H9 (cell line): ENCODE measurements at regions not wholly inside any gene's neighbourhood (a gene's known extent, or its start where the extent isn't known, plus 50 kb on each side); places are given as distances from the start of the nearest gene placed in this dataset.

Experiments
- DNase-seq: peaks from one replicate; pipeline ENCODE4 v3.0.0-alpha.2; 2017
- H2AFZ ChIP-seq: one replicate; pipeline ENCODE4 v1.6.1; 2013; ENCODE audit warnings: mild to moderate bottlenecking, low read length, control low read depth, moderate library complexity
- H2AK5ac ChIP-seq: 2 replicates; pipeline ENCODE4 v1.6.1; 2013; ENCODE audit warnings: low read length, control low read depth, mixed read lengths; ENCODE audit not compliant: insufficient read length
- H2BK120ac ChIP-seq: one replicate; pipeline ENCODE4 v1.6.1; 2013; ENCODE audit warnings: low read depth, mild to moderate bottlenecking, low read length, control low read depth, inconsistent platforms; ENCODE audit not compliant: poor library complexity, severe bottlenecking
- H2BK12ac ChIP-seq: 2 replicates; pipeline ENCODE4 v1.6.1; 2013; ENCODE audit warnings: low read length, control low read depth, mixed read lengths, low read depth; ENCODE audit not compliant: insufficient read length
- H2BK15ac ChIP-seq: 2 replicates; pipeline ENCODE4 v1.6.1; 2013; ENCODE audit warnings: low read depth, low read length, control low read depth
- H2BK20ac ChIP-seq: one replicate; pipeline ENCODE4 v1.6.1; 2013; ENCODE audit warnings: low read depth, mild to moderate bottlenecking, low read length, control low read depth, inconsistent platforms; ENCODE audit not compliant: poor library complexity, severe bottlenecking
- H2BK5ac ChIP-seq: 2 replicates; pipeline ENCODE4 v1.6.1; 2013; ENCODE audit warnings: low read length, control low read depth, mixed read lengths; ENCODE audit not compliant: insufficient read length
- H3K14ac ChIP-seq: 2 replicates; pipeline ENCODE4 v1.6.1; 2013; ENCODE audit warnings: low read length, control low read depth; ENCODE audit not compliant: insufficient read depth
- H3K18ac ChIP-seq: 2 replicates; pipeline ENCODE4 v1.6.1; 2013; ENCODE audit warnings: low read depth, mild to moderate bottlenecking, mixed read lengths, low read length, control low read depth; ENCODE audit not compliant: insufficient read length
- H3K23ac ChIP-seq: 2 replicates; pipeline ENCODE4 v1.6.1; 2013; ENCODE audit warnings: low read length, control low read depth, mixed read lengths, low read depth; ENCODE audit not compliant: insufficient read length
- H3K23me2 ChIP-seq: 2 replicates; pipeline ENCODE4 v1.6.1; 2013; ENCODE audit warnings: low read depth, mild to moderate bottlenecking, mixed read lengths, low read length, control low read depth; ENCODE audit not compliant: insufficient read length, poor library complexity, severe bottlenecking
- H3K27ac ChIP-seq: 2 replicates; pipeline ENCODE4 v1.5.1; 2013; ENCODE audit warnings: low read length, control low read depth, mixed read lengths, low read depth; ENCODE audit not compliant: insufficient read length
- H3K27me3 ChIP-seq: 2 replicates; pipeline ENCODE4 v1.6.1; 2013; ENCODE audit warnings: low read length, control low read depth, inconsistent platforms; ENCODE audit not compliant: insufficient read depth
- H3K4ac ChIP-seq: 2 replicates; pipeline ENCODE4 v1.6.1; 2013; ENCODE audit warnings: low read depth, mild to moderate bottlenecking, control low read depth, inconsistent platforms, low read length, moderate library complexity
- H3K4me1 ChIP-seq: 2 replicates; pipeline ENCODE4 v1.6.1; 2013; ENCODE audit warnings: low read length, control low read depth, inconsistent platforms; ENCODE audit not compliant: insufficient read depth
- H3K4me2 ChIP-seq: 2 replicates; pipeline ENCODE4 v1.6.1; 2013; ENCODE audit warnings: low read length, control low read depth, mixed read lengths; ENCODE audit not compliant: insufficient read length, insufficient read depth
- H3K56ac ChIP-seq: 2 replicates; pipeline ENCODE4 v1.6.1; 2013; ENCODE audit warnings: low read depth, mild to moderate bottlenecking, mixed read lengths, low read length, control low read depth; ENCODE audit not compliant: insufficient read length
- H3K79me1 ChIP-seq: 2 replicates; pipeline ENCODE4 v1.6.1; 2013; ENCODE audit warnings: low read depth, mild to moderate bottlenecking, moderate library complexity, low read length, control low read depth, inconsistent platforms; ENCODE audit not compliant: insufficient read depth, poor library complexity, severe bottlenecking
- H3K79me2 ChIP-seq: 2 replicates; pipeline ENCODE4 v1.6.1; 2013; ENCODE audit warnings: low read length, control low read depth, inconsistent platforms; ENCODE audit not compliant: insufficient read depth
- H3K9ac ChIP-seq: 2 replicates; pipeline ENCODE4 v1.6.1; 2013; ENCODE audit warnings: low read length, control low read depth, mixed read lengths; ENCODE audit not compliant: insufficient read length; ENCODE audit errors: extremely low read depth
- H3K9me3 ChIP-seq: one replicate; pipeline ENCODE4 v1.6.1; 2013; ENCODE audit warnings: low read depth, low read length, inconsistent platforms; ENCODE audit not compliant: control insufficient read depth
- H3T11ph ChIP-seq: one replicate; pipeline ENCODE4 v1.6.1; 2013; ENCODE audit warnings: mild to moderate bottlenecking, low read length, control low read depth, inconsistent platforms
- H4K20me1 ChIP-seq: one replicate; pipeline ENCODE4 v1.6.1; 2013; ENCODE audit not compliant: control insufficient read depth, insufficient read length, insufficient read depth
- H4K5ac ChIP-seq: 2 replicates; pipeline ENCODE4 v1.6.1; 2013; ENCODE audit warnings: low read depth, mild to moderate bottlenecking, mixed read lengths, low read length, control low read depth; ENCODE audit not compliant: insufficient read length
- H4K8ac ChIP-seq: replicated peaks from 2 replicates; pipeline ENCODE4 v1.6.1; 2013; ENCODE audit warnings: low read length, control low read depth, mixed read lengths, low read depth; ENCODE audit not compliant: insufficient read length
- H4K91ac ChIP-seq: 2 replicates; pipeline ENCODE4 v1.6.1; 2013; ENCODE audit warnings: low read depth, mild to moderate bottlenecking, moderate library complexity, mixed read lengths, low read length, control low read depth; ENCODE audit not compliant: insufficient read length
- H3K27ac Mint-ChIP-seq, 3 experiments: 2 replicates in 2 of 3; 3 replicates in 1 of 3; pipeline ENCODE4 v1.8.0; 2020 to 2021; ENCODE audit warnings: mixed read lengths in 3 of 3, mild to moderate bottlenecking in 1 of 3, moderate library complexity in 1 of 3
- H3K27me3 Mint-ChIP-seq: 2 replicates; pipeline ENCODE4 v1.8.0; 2021; ENCODE audit warnings: low read depth, mild to moderate bottlenecking, moderate library complexity, mixed read lengths
- H3K36me3 Mint-ChIP-seq, 3 experiments: 2 replicates in 2 of 3; 3 replicates in 1 of 3; pipeline ENCODE4 v1.8.0; 2020 to 2021; ENCODE audit warnings: low read depth in 3 of 3, mixed read lengths in 3 of 3; ENCODE audit not compliant: insufficient read depth in 1 of 3
- H3K4me1 Mint-ChIP-seq, 2 experiments: 2 replicates each; pipeline ENCODE4 v1.8.0; 2020; ENCODE audit warnings: mixed read lengths in 2 of 2
- H3K4me3 Mint-ChIP-seq, 2 experiments: 2 replicates in 1 of 2; 3 replicates in 1 of 2; pipeline ENCODE4 v1.8.0; 2020 to 2021; ENCODE audit warnings: mild to moderate bottlenecking in 2 of 2, mixed read lengths in 2 of 2, moderate library complexity in 1 of 2
- H3K9me3 Mint-ChIP-seq, 2 experiments: 2 replicates in 1 of 2; 3 replicates in 1 of 2; pipeline ENCODE4 v1.8.0; 2020; ENCODE audit warnings: mild to moderate bottlenecking in 2 of 2, mixed read lengths in 2 of 2, moderate library complexity in 1 of 2
- CTCF ChIP-seq: fragments of 200-600 bp; sonication (generic); conservative IDR thresholded peaks from 3 replicates; pipeline ENCODE4 v1.8.0; 2021; ENCODE audit warnings: antibody characterized with exemption, mild to moderate bottlenecking
- WGBS: extraction: QIAGEN DNeasy Blood & Tissue Kit; methylation state at CpG from one replicate; pipeline ENCODE4 v1.1.7; 2013; ENCODE audit warnings: missing lambda C conversion rate, low lambda C conversion rate, mixed read lengths; ENCODE audit not compliant: insufficient read length; ENCODE audit errors: extremely low coverage; 5-methylcytosine and 5-hydroxymethylcytosine counted together

GRCh38 chr9:79013715-79014610, 557.8 kb upstream of the TLE4 start:
- H2BK12ac ChIP-seq: no peak overlapping the region
- Mint-ChIP-seq H3K4me3 (no peak overlapping the region), H3K9me3 (no peaks in the 10 kb centered on the region), H3K4me1 (peaks cover 5 to 6% of the 10 kb centered on the region in 2 experiments; a peak in 3 of 4 replicates), H3K27ac (no peak overlapping the region), H3K36me3 (no peaks in the 10 kb centered on the region; a peak in 1 of 7 replicates), H3K27me3 (no peaks in the 10 kb centered on the region)
- no peak overlapping the region for H3K18ac ChIP-seq
- no peaks in the 10 kb centered on the region for H3K79me1 ChIP-seq
- no peak overlapping the region for H3K23ac ChIP-seq
- no peak overlapping the region for H3K4ac ChIP-seq
- H4K91ac ChIP-seq: no peak overlapping the region
- no peak overlapping the region for H2BK120ac ChIP-seq
- no peaks in the 10 kb centered on the region for H3K9me3 ChIP-seq
- H4K5ac ChIP-seq: no peak overlapping the region
- no peak overlapping the region for H3K14ac ChIP-seq
- no peak overlapping the region for H3K9ac ChIP-seq
- H2BK15ac ChIP-seq: no peak overlapping the region
- H2BK20ac ChIP-seq: no peak overlapping the region
- H4K8ac ChIP-seq: no peak overlapping the region
- WGBS: no CpG with 5 or more reads among the region's 3 CpGs
- H2AFZ ChIP-seq: no peak overlapping the region
- no peaks in the 10 kb centered on the region for H3K79me2 ChIP-seq
- H4K20me1 ChIP-seq: no peaks in the 10 kb centered on the region
- no peaks in the 10 kb centered on the region for H3K23me2 ChIP-seq
- H3K4me1 ChIP-seq: no peaks in the 10 kb centered on the region
- no peak overlapping the region for H3K27ac ChIP-seq
- H3K56ac ChIP-seq: no peak overlapping the region
- H3K4me2 ChIP-seq: no peak overlapping the region
- H3K27me3 ChIP-seq: no peaks in the 10 kb centered on the region
- no peak overlapping the region for H3T11ph ChIP-seq
- H2BK5ac ChIP-seq: no peak overlapping the region
- H2AK5ac ChIP-seq: no peak overlapping the region
- no peak for TF ChIP-seq CTCF
- DNase-seq: no peak
